Stimulated activated CD4-positive, alpha-beta T cell treated with anti-CD3 and anti-CD28 coated beads, Interleukin-15, amount 100 ng/mL, for 48 hours (primary cell): ENCODE measurements at regions not wholly inside any gene's neighbourhood (a gene's known extent, or its start where the extent isn't known, plus 50 kb on each side); places are given as distances from the start of the nearest gene placed in this dataset.
"Not testable (repeated sequence)": the region's sequence is repeated elsewhere in the genome, so short reads cannot be mapped to it uniquely, and the experiment has no call there.

Source experiments
- DNase-seq, 2 donors: peaks; one replicate each; pipeline ENCODE4 v3.0.0-alpha.2; 2020; ENCODE audit warnings: low read depth in 2 of 2

DNA sequence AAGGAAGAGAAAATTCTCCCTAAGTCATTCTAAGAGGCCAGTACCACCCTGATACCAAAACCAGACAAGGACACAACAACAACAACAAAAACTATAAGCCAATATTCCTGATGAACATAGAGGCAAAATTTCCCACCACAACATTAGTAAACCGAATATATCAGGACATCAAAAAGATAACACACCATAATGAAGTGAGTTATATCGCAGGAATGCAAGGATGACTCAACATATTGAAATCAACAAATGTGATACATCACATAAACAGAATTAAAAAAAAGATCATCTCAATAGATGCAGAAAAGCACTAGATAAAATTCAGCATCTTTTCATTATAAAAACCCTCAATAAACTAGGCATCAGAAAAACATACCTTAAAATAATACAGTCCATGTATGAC is 1844.4 kb upstream of the PCDH10 start:
- no peak for DNase-seq

DNA sequence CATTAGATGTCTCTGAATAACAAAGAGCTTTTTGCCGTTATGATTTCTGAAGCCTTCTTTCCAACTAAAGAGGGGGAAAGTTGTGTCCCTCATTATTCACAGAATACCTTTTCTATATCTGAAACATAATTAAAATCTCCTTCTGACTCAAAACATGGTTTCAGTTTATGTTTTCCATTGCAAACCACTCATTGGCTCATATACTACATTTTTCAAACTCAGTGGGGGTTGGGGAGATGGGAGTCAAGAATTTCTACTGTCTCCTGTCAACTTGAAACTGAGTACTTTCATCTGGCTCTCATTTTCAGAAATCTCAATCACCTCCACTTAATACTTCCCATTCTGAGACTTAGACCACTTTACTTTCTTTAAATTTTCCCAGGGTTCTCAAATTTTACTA is 1839.5 kb upstream of the PCDH10 start:
- DNase-seq, result no peak

DNA sequence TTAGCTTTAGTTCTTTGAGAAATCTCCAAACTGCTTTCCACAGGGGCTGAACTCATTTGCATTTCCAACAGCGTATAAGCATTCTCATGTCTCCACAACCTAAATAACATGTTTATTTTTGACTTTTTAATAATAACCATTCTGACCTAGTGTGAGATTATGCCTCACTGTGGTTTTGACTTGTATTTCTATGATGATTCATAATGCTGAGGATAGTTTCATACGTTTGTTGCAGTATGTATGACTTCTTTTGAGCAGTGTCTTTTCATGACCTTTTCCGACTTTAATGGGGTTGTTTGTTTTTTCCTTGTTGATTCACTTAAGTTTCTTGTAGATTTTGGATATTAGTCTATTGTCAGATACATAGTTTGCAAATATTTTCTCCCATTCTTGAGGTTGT is 1833.0 kb upstream of the PCDH10 start:
- no peak for DNase-seq

DNA sequence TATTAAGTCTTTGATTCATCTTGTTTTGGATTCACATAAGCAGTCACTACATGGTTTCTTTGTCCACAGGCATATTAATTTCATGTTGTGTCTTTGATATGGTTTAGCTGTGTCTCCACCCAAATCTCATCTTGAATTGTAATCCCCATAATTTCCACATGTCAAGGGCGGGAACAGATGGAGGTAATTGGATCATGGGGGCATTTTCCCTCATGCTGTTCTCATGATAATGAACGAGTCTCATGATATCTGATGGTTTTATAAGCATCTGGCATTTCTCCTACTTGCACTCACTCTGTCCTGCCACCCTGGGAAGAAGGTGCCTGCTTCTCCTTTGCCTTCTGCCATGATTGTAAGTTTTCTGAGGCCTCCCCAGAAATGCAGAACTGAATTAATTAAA is 1811.2 kb upstream of the PCDH10 start:
- DNase-seq, result no peak

DNA sequence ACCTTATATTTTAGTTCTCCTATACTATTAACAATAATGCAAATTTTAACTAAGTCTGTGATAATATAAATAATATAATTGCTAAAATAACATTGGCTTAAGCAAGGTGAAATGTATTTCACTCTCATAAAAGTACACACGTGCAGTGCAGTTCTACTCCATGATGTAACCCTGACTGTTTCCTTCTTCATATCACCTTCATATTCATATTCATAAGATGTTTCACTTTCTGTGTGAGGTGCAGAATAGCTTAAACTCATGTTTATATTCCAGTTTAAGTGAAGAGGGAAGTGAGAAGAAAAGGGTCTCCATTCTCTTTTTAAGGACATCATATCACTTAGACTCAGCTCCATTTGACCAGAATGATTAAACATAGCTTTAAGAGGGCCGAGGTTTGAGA is 1810.0 kb upstream of the PCDH10 start:
- no peak for DNase-seq

DNA sequence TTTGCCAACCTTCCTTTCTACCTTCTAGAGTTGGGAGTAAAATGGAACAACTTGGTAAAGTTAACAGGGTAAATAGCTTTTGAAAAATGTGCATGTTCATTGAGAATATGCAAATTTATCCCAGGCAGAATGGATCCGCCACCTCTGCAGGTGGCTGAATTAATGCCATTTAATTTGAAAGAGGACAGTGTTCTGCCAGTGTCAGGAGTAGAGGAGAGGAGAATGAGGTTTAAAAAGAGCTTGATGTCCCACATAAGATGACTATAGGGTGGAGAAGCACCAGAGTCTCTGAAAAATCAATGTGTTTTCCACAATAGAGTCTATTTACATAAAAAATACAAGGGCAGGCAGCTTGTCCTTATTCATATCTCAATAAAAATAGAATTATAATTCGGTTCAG is 1804.3 kb upstream of the PCDH10 start:
- no peak for DNase-seq

DNA sequence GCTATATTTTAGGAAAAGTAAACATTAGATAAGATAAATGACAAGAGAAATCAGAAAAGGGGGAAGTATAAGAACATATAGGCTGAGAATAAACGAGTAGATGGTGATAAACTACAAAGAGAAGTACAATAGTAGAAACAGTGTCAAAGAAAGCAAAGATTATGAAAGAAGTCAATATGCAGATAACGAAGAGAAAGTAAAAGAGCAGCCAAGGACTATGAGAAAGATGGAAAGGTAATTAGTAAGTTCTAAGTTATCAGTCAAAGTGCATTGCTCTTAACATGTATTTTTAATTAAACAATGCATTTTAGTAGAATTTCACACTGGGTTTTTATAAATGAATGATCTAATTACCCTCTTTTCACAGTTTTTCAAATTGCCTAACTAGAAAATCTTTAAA is 1801.3 kb upstream of the PCDH10 start:
- DNase-seq, result no peak

DNA sequence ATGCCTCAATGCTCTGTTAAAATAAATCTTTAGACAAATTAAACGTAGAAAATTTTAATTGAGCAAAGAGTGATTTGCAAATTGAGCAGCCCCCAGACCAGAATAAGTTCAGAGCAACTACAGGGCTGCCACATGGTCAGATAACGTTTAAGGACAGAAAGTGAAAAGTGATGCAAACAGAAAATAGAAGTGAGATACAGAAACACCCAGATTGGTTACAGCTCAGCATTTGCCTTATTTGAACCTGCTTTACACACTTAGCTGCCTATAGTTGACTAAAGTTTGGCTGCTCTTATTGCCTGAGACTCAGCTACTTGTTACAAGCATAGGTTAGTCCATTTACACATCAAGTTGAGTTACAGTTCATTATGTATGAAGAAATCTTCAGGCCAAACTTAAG is 1800.8 kb upstream of the PCDH10 start:
- no peak for DNase-seq

DNA sequence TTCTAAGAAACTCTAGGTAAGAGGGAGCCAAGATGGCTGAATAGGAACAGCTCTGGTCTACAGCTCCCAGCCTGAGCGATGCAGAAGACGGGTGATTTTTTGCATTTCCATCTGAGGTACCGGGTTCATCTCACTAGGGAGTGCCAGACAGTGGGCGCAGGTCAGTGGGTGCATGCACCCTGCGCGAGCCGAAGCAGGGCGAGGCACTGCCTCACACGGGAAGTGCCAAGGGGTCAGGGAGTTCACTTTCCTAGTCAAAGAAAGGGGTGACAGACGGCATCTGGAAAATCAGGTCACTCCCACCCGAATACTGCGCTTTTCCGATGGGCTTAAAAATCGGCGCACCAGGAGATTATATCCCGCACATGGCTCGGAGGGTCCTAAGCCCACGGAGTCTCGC is 1796.7 kb upstream of the PCDH10 start:
- not testable (repeated sequence) for DNase-seq

DNA sequence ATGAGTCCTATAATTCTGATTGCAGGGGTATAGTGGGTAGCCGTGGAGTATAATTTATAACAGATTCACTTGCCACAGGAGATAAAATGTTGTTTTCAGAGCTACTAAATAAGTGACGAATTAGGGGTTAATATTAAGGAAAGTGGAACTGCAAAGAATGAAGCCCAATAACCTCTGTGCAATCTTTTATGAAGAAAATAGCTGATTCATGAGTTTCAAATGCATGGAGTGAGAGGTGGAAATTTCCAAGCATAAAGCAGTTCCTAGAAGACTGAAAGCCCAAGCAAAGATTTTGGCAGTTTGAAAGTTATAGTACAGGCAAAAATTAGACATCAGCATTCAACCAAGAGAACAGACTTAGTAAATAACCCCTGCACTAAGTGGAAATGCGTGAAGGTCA is 1782.4 kb upstream of the PCDH10 start:
- no peak for DNase-seq

DNA sequence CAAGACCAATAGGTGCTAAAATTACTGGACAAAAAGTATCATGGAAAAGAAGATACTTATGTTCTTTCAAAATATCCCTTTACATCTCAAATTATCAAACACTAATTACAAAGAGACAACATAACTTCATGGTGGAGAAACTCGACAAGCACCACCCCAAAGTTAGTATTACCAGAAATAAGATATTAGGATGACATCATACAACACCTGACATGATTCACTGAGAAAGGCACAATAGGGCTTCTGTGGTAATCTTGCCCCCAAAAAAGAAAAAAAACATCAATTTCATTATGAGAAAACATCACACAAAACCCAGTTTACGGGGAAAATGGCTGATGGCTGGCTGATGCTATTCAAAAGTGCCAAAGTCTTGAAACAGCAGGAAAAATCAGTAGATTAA is 1781.7 kb upstream of the PCDH10 start:
- no peak for DNase-seq

DNA sequence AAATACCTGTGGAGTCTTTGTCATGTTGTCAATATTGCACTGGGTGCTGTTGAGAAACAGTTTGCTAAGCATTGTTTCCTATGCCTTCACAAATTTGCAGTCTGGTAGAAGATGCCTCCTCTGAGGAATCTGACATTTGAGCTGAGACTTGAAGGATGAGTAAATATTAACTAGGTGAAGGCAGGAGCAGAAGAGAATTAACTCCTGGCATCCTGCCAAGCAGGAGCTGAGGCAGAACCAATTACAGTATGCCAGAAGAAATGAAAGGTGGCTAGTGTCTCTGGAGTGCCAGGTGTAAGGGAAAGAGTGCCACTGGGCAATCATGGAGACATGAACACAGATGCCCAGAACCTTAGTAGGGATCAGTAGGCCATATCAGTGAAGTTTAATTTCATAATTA is 1778.2 kb upstream of the PCDH10 start:
- DNase-seq, result no peak

DNA sequence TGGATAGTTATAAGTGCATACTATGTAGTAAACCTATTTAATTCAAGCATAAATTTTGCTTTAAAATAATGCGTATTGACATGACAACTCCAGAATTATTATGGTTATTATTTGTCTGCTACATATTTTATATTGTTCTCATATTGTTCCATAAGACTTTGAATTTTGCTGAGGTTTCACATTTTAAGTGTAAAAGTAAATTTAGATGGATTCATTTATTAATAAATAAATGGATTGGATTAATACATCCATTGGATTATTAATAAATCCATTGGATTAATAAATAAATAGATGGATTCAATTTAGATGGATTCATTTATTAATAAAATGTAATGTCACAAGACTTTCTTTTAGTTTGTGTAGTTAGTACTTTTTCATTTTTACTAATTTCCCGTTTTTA is 1768.0 kb upstream of the PCDH10 start:
- no peak for DNase-seq

DNA sequence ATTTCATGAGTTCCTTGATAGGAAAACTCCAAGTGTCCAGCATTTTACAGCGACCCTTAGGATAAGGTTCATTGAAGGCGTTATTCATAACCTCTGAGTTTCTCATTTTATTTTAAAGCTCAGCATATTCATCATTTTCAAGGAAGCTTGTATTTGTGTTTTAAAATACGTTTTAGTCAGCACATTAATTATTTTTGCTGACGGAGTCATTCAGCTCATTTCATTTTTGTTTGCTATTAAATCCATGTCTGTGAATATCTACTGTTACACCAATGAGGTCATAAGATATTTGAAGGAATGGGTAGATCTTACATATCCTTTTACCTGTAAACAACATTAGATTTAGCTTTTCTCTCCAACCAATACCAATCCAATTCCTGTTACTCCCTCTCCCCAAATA is 1766.3 kb upstream of the PCDH10 start:
- no peak for DNase-seq

DNA sequence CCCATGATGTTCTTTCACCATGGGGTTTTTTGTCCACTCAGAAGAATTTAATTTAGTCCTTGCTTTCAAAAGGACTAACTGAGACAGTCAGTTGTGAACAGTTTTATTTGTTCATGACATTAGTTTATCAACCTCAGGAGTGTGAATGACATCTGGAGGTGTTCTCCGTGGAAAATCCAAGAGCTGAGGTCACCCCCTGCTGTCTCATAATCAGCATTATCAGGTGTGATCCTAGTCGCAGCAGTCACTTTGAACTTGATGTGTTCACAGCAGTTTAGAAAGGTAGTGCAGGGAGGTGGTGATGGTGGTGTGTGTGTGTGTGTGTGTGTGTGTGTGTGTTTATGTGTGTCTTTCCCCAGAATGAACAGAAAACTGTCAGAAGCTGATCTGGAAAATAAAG is 1760.8 kb upstream of the PCDH10 start:
- DNase-seq, result no peak

DNA sequence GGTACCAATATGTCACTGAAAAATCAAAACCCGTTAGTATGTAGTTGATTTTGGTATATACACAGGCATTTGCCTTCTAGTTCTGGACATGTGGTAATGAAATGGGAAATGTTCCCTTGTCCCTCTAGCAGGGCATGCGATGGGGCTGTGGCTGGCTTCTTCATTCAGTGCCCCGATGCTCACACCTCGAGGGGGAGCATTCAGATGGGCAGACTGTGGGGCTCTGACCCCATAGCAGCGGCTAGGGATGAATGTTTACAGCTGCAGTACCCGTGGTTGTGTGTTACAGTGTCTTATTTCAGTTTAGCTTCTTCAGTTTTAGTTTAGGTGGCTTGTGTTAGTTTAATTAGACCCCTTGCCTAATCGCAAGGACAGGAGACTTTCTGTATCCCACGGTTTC is 1741.0 kb upstream of the PCDH10 start:
- DNase-seq, result no peak

DNA sequence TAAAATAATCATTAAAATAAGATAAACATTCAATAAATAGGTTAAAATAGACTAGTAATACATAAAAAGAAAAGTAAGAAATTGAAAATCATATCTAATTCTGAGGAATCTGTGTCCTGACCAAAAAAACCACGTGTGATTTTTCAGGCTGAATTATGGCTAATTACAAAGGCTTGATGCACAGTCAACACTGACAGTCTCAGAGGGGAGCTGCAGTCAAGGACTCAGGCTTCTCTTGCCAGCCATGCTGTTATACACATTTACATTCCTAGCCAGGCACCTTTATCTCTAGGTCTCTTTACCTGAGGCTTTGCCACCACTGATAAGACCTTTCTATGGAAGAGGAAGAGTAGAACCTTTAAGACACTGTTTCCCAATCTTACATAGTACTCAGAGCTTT is 1737.7 kb upstream of the PCDH10 start:
- DNase-seq, result no peak

DNA sequence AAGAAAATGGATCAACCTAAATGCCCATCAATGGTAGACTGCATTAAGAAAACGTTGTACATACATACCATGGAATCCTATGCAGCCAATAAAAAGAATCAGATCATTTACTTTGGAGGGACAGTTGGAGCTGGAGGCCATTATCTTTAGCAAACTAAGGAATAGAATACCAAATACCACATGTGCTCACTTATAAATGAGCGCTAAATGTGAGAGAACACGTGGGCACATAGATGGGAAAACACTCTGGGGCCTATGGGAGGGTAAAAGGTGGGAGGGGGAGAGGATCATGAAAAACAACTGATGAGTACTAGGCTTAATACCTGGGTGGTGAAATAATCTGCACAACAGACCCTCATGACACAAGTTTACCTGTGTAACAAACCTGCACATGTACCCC is 1729.9 kb upstream of the PCDH10 start:
- DNase-seq, result no peak

DNA sequence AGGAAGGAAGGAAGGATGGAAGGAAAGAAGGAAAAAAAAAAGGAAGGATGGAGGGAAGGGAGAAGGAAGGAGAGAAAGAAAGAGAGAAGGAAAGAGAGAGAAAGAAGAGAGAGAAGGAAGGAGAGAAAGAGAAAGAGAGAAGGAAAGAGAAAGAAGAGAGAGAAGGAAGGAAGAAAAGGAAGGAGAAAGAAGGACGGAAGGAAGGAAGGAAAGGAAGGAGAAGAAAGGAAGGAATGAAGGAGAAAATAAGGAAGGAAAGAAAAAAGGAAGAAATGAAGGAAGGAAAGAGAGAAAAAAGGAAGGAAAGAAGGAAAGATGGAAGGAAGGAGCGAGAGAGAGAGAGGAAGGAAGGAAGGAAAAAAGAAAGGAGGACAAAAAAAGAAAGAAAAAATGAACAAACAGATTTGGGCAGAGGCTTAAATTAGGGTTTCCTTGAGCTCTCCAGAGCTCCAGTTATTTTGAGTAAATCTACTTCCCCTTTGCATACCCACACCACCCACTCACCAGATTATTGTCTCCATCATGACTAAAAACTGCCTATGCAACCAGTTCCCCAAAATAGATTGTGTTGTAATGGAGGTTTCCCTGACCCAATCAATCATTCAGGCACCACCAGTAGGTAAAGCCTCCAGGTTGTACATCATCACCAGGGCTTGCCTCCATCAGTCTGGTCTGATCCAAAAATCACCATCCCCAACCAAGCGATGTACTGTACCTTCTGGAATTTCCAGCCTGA is 1722.9 kb upstream of the PCDH10 start:
- no peak for DNase-seq

DNA sequence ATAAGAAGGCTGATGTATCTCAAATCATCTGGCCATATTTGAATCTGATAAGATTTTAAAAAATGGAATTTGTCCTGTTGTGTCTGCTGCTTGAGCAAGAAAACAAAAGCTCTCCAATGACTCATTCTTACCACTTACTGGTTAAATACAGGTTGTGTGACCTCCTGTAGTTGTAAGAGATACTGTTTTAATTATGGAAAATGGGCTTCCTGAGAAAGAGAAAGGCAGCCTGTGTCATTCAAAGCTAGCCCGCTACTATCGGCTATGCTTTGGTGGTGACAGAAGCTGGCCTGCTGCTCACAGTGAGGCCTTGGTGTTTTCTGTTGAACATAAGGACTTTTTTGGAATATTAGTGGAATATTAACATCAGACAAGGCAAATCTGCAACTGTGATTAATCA is 1722.1 kb upstream of the PCDH10 start:
- DNase-seq, result no peak

DNA sequence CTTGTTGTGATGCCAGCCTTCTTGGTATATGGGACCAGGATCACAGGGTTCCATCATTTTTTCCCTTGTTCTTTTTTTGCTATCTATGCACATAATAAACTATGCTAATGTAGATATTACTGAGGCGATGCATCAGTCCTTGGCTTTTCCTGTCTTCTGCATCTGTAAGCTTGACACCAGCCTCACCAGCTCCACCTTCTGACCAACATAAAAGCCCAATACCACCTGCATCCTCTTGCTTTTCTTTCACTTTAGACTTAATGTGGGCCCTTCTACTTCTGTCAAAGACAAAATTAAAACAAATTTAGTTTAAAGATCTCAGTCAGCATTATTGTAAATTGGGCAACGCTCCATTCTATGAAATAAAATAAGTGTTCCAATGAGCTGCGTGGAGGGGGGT is 1718.8 kb upstream of the PCDH10 start:
- no peak for DNase-seq

DNA sequence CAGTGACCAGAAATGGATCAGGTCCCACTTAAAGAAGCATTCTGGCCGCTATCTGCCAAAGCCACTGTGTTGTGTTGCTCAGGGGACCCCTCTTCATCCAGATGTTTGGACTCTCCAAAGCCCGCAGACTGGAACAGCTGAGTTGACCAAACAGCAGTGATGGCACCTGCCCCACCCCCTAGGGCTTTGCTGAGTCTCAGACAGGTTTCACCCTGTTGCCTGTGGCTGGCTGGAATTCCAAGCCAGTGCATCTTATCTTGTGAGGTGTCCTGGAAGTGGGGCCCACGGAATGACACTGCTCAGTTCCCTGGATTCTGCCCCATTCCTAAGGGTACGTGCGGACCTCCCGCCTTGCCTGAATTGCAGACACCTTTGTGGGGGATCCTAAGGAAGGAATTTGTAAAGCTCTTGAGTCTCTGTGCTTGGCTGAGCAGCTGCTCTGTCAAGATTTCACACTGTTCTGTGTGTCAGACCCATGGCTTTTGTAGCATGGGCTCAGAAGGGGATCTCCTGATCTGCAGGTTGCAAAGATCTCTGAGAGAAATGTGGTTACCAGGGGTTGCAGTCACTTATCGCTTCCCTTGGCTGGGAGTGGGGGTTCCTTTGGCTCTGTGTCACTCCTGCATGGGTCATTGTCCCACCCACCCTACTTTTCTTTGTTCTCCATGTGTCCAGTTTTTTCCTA is 1707.9 kb upstream of the PCDH10 start:
- no peak for DNase-seq

DNA sequence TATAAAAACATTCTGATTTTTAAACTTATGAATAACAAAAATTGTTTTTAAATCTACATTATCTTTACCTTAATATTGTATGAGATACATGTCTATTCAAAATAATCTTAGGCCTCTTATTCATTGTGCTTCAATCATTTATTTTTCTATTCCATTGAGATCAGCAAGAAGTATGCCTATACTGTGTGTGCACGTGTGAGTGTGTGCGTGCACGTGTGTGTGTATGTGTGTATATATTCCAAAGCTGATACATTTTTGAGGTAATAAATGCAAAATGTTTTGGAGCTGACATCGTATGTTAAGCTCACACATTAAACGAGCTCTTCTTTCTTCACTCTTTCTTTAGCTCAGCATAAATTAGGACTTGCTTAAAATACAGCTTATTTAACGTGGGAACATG is 1701.2 kb upstream of the PCDH10 start:
- DNase-seq, result no peak
